ENCODE measurements at regions not wholly inside any gene's neighbourhood (a gene's known extent, or its start where the extent isn't known, plus 50 kb on each side); places are given as distances from the start of the nearest gene placed in this dataset.

- TF ChIP-seq CTCF (IDR thresholded peaks at IDR 0.05) (no peak), POLR2A (IDR thresholded peaks at IDR 0.05; ENCODE audit: low read length) (no peak), SMC3 (IDR thresholded peaks at IDR 0.05) (no peak), MYC (IDR thresholded peaks at IDR 0.05; ENCODE audit: borderline replicate concordance, low read length) (no peak), ZC3H11A (IDR thresholded peaks at IDR 0.05) (no peak), E2F6 (IDR thresholded peaks at IDR 0.05; ENCODE audit: borderline replicate concordance, low read depth) (no peak), KDM1A (IDR thresholded peaks at IDR 0.05; ENCODE audit: low read depth) (no peak), REST (IDR thresholded peaks at IDR 0.05) (no peak), RFX5 (IDR thresholded peaks at IDR 0.05) (no peak), EP300 (IDR thresholded peaks at IDR 0.05) (no peak), MAZ (IDR thresholded peaks at IDR 0.05; ENCODE audit: borderline replicate concordance, low read depth, low read length) (no peak), ESRRA (IDR thresholded peaks at IDR 0.05; ENCODE audit: borderline replicate concordance, low read length) (no peak), BCL3 (IDR thresholded peaks at IDR 0.05) (no peak), TP53 (CRISPR knock-in tag; IDR thresholded peaks at IDR 0.05) (no peak)
Measured at GRCh38 chr2:63678085-63678484, 89.3 kb downstream of the MDH1 start.
